ENCODE measurements at regions not wholly inside any gene's neighbourhood (a gene's known extent, or its start where the extent isn't known, plus 50 kb on each side); places are given as distances from the start of the nearest gene placed in this dataset.

DNA sequence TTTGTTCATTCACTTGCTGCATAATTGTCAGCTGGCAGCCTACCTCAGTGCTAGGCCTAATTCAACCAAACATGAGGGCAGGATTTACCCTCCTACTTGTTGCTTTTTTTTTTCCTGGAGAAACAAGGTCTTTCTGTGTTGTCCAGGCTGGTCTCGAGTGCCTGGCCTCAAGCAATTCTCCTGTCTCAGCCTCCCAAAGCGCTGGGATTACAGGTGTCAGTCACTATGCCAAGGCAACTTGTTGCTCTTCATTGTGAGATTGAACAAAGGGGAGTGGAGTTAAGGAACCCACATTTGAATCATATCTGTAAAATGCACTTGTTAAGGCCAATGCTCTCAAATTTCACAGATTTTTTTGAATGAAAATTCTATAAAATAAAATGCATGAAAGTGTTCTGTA lies 380.5 kb downstream of the TMEM161B start:
- no peaks in the 10 kb centered on the region for H3K79me2 ChIP-seq (ENCODE audit: insufficient read depth, low read length)
- no peak overlapping the region for H3K4me2 ChIP-seq (ENCODE audit: low read length)

GRCh38 chr5:87887247-87887646 lies 381.4 kb downstream of the TMEM161B start:
- no peaks in the 10 kb centered on the region for H3K4me1 ChIP-seq (ENCODE audit: insufficient read depth, low read length)
- H2AFZ ChIP-seq (ENCODE audit: low read depth, low read length) = no peak overlapping the region
- Mint-ChIP-seq H3K27ac (ENCODE audit: unreplicated experiment) (no peak overlapping the region), H3K9me3 (ENCODE audit: unreplicated experiment) (peaks cover 6% of the 10 kb centered on the region), H3K4me1 (ENCODE audit: low read depth, unreplicated experiment) (no peaks in the 10 kb centered on the region), H3K27me3 (ENCODE audit: low read depth, unreplicated experiment) (no peaks in the 10 kb centered on the region), H3K36me3 (ENCODE audit: low read depth, unreplicated experiment) (no peaks in the 10 kb centered on the region), H3K4me3 (ENCODE audit: unreplicated experiment) (no peak overlapping the region)
- H3K36me3 ChIP-seq (ENCODE audit: insufficient read depth, low read length) = no peaks in the 10 kb centered on the region
- DNase-seq (ENCODE audit: low read depth) = no peak
- no peaks in the 10 kb centered on the region for H4K20me1 ChIP-seq (ENCODE audit: insufficient read depth, low read length)
- TF ChIP-seq, protein P1, sequence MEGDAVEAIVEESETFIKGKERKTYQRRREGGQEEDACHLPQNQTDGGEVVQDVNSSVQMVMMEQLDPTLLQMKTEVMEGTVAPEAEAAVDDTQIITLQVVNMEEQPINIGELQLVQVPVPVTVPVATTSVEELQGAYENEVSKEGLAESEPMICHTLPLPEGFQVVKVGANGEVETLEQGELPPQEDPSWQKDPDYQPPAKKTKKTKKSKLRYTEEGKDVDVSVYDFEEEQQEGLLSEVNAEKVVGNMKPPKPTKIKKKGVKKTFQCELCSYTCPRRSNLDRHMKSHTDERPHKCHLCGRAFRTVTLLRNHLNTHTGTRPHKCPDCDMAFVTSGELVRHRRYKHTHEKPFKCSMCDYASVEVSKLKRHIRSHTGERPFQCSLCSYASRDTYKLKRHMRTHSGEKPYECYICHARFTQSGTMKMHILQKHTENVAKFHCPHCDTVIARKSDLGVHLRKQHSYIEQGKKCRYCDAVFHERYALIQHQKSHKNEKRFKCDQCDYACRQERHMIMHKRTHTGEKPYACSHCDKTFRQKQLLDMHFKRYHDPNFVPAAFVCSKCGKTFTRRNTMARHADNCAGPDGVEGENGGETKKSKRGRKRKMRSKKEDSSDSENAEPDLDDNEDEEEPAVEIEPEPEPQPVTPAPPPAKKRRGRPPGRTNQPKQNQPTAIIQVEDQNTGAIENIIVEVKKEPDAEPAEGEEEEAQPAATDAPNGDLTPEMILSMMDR (IDR thresholded peaks at IDR 0.05; ENCODE audit: insufficient read depth, low read depth, low read length) = no peak
- no peak for TF ChIP-seq EZH2 (IDR thresholded peaks at IDR 0.05; ENCODE audit: insufficient read depth, low read length)
- H3K9me3 ChIP-seq (ENCODE audit: insufficient read depth, low read depth, low read length) = no peaks in the 10 kb centered on the region
- no peak overlapping the region for H3K9ac ChIP-seq (ENCODE audit: low read length)
- no peaks in the 10 kb centered on the region for H3K79me2 ChIP-seq (ENCODE audit: insufficient read depth, low read length)
- H3K4me2 ChIP-seq (ENCODE audit: low read length) = no peak overlapping the region
- H3K27me3 ChIP-seq (ENCODE audit: insufficient read depth, low read length) = no peaks in the 10 kb centered on the region
- H3K27ac ChIP-seq (ENCODE audit: low read depth, low read length) = no peak overlapping the region
- H3K4me3 ChIP-seq (ENCODE audit: insufficient read depth, low read depth, low read length) = no peak overlapping the region
- FAIRE-seq = no peak

More for the DNA sequence above, 380.5 kb downstream of the TMEM161B start:
- Mint-ChIP-seq H3K4me3 (ENCODE audit: unreplicated experiment) (no peak overlapping the region), H3K9me3 (ENCODE audit: unreplicated experiment) (peaks cover 2% of the 10 kb centered on the region), H3K27me3 (ENCODE audit: low read depth, unreplicated experiment) (no peaks in the 10 kb centered on the region), H3K27ac (ENCODE audit: unreplicated experiment) (no peak overlapping the region), H3K36me3 (ENCODE audit: low read depth, unreplicated experiment) (no peaks in the 10 kb centered on the region), H3K4me1 (ENCODE audit: low read depth, unreplicated experiment) (no peaks in the 10 kb centered on the region)
- H3K9me3 ChIP-seq (ENCODE audit: insufficient read depth, low read depth, low read length) = no peaks in the 10 kb centered on the region
- no peak for DNase-seq (ENCODE audit: low read depth)
- H3K36me3 ChIP-seq (ENCODE audit: insufficient read depth, low read length) = no peaks in the 10 kb centered on the region
- no peak overlapping the region for H3K27ac ChIP-seq (ENCODE audit: low read depth, low read length)
- no peaks in the 10 kb centered on the region for H3K4me1 ChIP-seq (ENCODE audit: insufficient read depth, low read length)
- H3K9ac ChIP-seq (ENCODE audit: low read length) = no peak overlapping the region
- FAIRE-seq = no peak
- no peaks in the 10 kb centered on the region for H4K20me1 ChIP-seq (ENCODE audit: insufficient read depth, low read length)
- no peak overlapping the region for H2AFZ ChIP-seq (ENCODE audit: low read depth, low read length)
- H3K4me3 ChIP-seq (ENCODE audit: insufficient read depth, low read depth, low read length) = no peak overlapping the region
- TF ChIP-seq, protein P1 (IDR thresholded peaks at IDR 0.05; ENCODE audit: insufficient read depth, low read depth, low read length) = no peak
- no peak for TF ChIP-seq EZH2 (IDR thresholded peaks at IDR 0.05; ENCODE audit: insufficient read depth, low read length)
- H3K27me3 ChIP-seq (ENCODE audit: insufficient read depth, low read length) = no peaks in the 10 kb centered on the region

DNA sequence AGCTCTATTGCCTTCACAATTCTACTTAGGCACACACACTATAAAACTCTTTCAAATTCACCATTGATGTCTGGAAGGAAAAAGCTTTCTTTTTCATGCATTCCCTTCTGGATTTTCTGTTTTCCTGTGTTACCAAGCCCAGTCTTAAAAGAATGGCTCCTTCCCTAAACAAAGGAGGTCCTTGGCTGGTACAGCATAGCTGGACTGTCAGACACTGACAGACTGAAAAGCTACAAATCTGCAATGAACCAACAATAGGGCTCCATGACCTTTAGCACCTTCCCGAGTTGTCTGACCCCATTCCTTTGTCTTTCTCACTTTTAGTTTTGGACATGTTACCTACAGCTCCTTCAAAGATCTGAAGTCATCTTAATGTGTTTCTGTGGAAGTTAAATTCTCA lies 382.5 kb downstream of the TMEM161B start:
- H3K4me3 Mint-ChIP-seq (ENCODE audit: unreplicated experiment) = no peak overlapping the region

More for the DNA sequence above, 382.5 kb downstream of the TMEM161B start:
- Histone ChIP-seq H2AFZ (ENCODE audit: low read depth, low read length) (no peak overlapping the region), H3K4me1 (ENCODE audit: insufficient read depth, low read length) (no peaks in the 10 kb centered on the region), H3K9me3 (ENCODE audit: insufficient read depth, low read depth, low read length) (no peaks in the 10 kb centered on the region), H3K36me3 (ENCODE audit: insufficient read depth, low read length) (no peaks in the 10 kb centered on the region), H3K79me2 (ENCODE audit: insufficient read depth, low read length) (no peaks in the 10 kb centered on the region), H4K20me1 (ENCODE audit: insufficient read depth, low read length) (no peaks in the 10 kb centered on the region), H3K9ac (ENCODE audit: low read length) (no peak overlapping the region), H3K4me2 (ENCODE audit: low read length) (no peak overlapping the region), H3K4me3 (ENCODE audit: insufficient read depth, low read depth, low read length) (no peak overlapping the region), H3K27ac (ENCODE audit: low read depth, low read length) (no peak overlapping the region), H3K27me3 (ENCODE audit: insufficient read depth, low read length) (no peaks in the 10 kb centered on the region)
- DNase-seq (ENCODE audit: low read depth) (no peak), FAIRE-seq (no peak)
- no peaks in the 10 kb centered on the region for H3K4me1 Mint-ChIP-seq (ENCODE audit: low read depth, unreplicated experiment)
- no peak overlapping the region for H3K27ac Mint-ChIP-seq (ENCODE audit: unreplicated experiment)
- H3K36me3 Mint-ChIP-seq (ENCODE audit: low read depth, unreplicated experiment) = no peaks in the 10 kb centered on the region
- H3K9me3 Mint-ChIP-seq (ENCODE audit: unreplicated experiment) = peaks cover 9% of the 10 kb centered on the region
- H3K27me3 Mint-ChIP-seq (ENCODE audit: low read depth, unreplicated experiment) = no peaks in the 10 kb centered on the region
- TF ChIP-seq EZH2 (IDR thresholded peaks at IDR 0.05; ENCODE audit: insufficient read depth, low read length) = no peak
- TF ChIP-seq, protein P1 (IDR thresholded peaks at IDR 0.05; ENCODE audit: insufficient read depth, low read depth, low read length) = no peak
